Duodenal mucosa (tissue), 2 donors: ENCODE measurements at regions not wholly inside any gene's neighbourhood (a gene's known extent, or its start where the extent isn't known, plus 50 kb on each side); places are given as distances from the start of the nearest gene placed in this dataset.

Experiments used
- H3K27ac ChIP-seq: one replicate; pipeline ENCODE4 v1.7.0; 2013; ENCODE audit warnings: low read depth, low read length
- H3K27me3 ChIP-seq, 2 donors: one replicate each; pipeline ENCODE4 v1.7.0; 2013; ENCODE audit warnings: low read length in 2 of 2, control low read depth in 1 of 2; ENCODE audit not compliant: insufficient read depth in 2 of 2, control insufficient read depth in 1 of 2
- H3K36me3 ChIP-seq, 2 donors: one replicate each; pipeline ENCODE4 v1.7.0; 2013; ENCODE audit warnings: low read length in 2 of 2, control low read depth in 1 of 2; ENCODE audit not compliant: insufficient read depth in 2 of 2, control insufficient read depth in 1 of 2
- H3K4me1 ChIP-seq, 2 donors: one replicate each; pipeline ENCODE4 v1.7.0; 2013; ENCODE audit warnings: low read length in 2 of 2, control low read depth in 1 of 2; ENCODE audit not compliant: insufficient read depth in 2 of 2, control insufficient read depth in 1 of 2
- H3K4me3 ChIP-seq, 2 donors: one replicate each; pipeline ENCODE4 v1.7.0; 2013; ENCODE audit warnings: low read length in 2 of 2, low read depth in 1 of 2
- H3K9ac ChIP-seq, 2 donors: one replicate each; pipeline ENCODE4 v1.7.0; 2013; ENCODE audit warnings: low read length in 2 of 2, low read depth in 1 of 2
- H3K9me3 ChIP-seq, 2 donors: one replicate each; pipeline ENCODE4 v1.7.0; 2013; ENCODE audit warnings: low read length in 2 of 2, control low read depth in 1 of 2; ENCODE audit not compliant: control insufficient read depth in 1 of 2

- H3K4me3 ChIP-seq, result no peak overlapping the region
- no peak overlapping the region for H3K27ac ChIP-seq
- no peaks in the 10 kb centered on the region for H3K27me3 ChIP-seq
- H3K4me1 ChIP-seq, result no peaks in the 10 kb centered on the region
- no peak overlapping the region for H3K9ac ChIP-seq
- H3K36me3 ChIP-seq, result no peaks in the 10 kb centered on the region
- no peaks in the 10 kb centered on the region for H3K9me3 ChIP-seq
Observed at GRCh38 chr15:96670389-96670788, 339.9 kb downstream of the NR2F2 start.

GRCh38 chr15:96672629-96673028 is 342.1 kb downstream of the NR2F2 start:
- H3K9me3 ChIP-seq, result no peaks in the 10 kb centered on the region
- no peak overlapping the region for H3K27ac ChIP-seq
- H3K4me3 ChIP-seq, result no peak overlapping the region
- H3K4me1 ChIP-seq, result no peaks in the 10 kb centered on the region
- H3K9ac ChIP-seq, result no peak overlapping the region
- H3K36me3 ChIP-seq, result no peaks in the 10 kb centered on the region
- no peaks in the 10 kb centered on the region for H3K27me3 ChIP-seq

GRCh38 chr15:96678386-96678785 is 347.9 kb downstream of the NR2F2 start:
- no peaks in the 10 kb centered on the region for H3K9me3 ChIP-seq
- H3K4me1 ChIP-seq, result no peaks in the 10 kb centered on the region
- no peak overlapping the region for H3K4me3 ChIP-seq
- H3K27ac ChIP-seq, result no peak overlapping the region
- no peaks in the 10 kb centered on the region for H3K27me3 ChIP-seq
- H3K9ac ChIP-seq, result no peak overlapping the region
- H3K36me3 ChIP-seq, result no peaks in the 10 kb centered on the region

GRCh38 chr15:96687388-96688107 is 357.0 kb downstream of the NR2F2 start:
- H3K36me3 ChIP-seq, result no peaks in the 10 kb centered on the region
- no peaks in the 10 kb centered on the region for H3K4me1 ChIP-seq
- H3K27me3 ChIP-seq, result no peaks in the 10 kb centered on the region

GRCh38 chr15:96690733-96691132 is 360.2 kb downstream of the NR2F2 start:
- no peak overlapping the region for H3K9ac ChIP-seq
- no peaks in the 10 kb centered on the region for H3K36me3 ChIP-seq
- no peaks in the 10 kb centered on the region for H3K4me1 ChIP-seq
- H3K4me3 ChIP-seq, result no peak overlapping the region
- H3K9me3 ChIP-seq, result no peaks in the 10 kb centered on the region
- no peak overlapping the region for H3K27ac ChIP-seq
- no peaks in the 10 kb centered on the region for H3K27me3 ChIP-seq

More at GRCh38 chr15:96687388-96688107, 357.0 kb downstream of the NR2F2 start:
- Histone ChIP-seq H3K9ac (no peak overlapping the region), H3K9me3 (no peaks in the 10 kb centered on the region), H3K27ac (no peak overlapping the region), H3K4me3 (no peak overlapping the region)

GRCh38 chr15:96692826-96693225 is 362.3 kb downstream of the NR2F2 start:
- no peak overlapping the region for H3K27ac ChIP-seq
- H3K36me3 ChIP-seq, result no peaks in the 10 kb centered on the region
- no peak overlapping the region for H3K4me3 ChIP-seq
- no peak overlapping the region for H3K9ac ChIP-seq
- no peaks in the 10 kb centered on the region for H3K27me3 ChIP-seq
- H3K4me1 ChIP-seq, result no peaks in the 10 kb centered on the region
- no peaks in the 10 kb centered on the region for H3K9me3 ChIP-seq

GRCh38 chr15:96693515-96693914 is 363.0 kb downstream of the NR2F2 start:
- Histone ChIP-seq H3K9ac (no peak overlapping the region), H3K4me3 (no peak overlapping the region)

GRCh38 chr15:96693990-96694517 is 363.6 kb downstream of the NR2F2 start:
- Histone ChIP-seq H3K4me1 (no peaks in the 10 kb centered on the region), H3K4me3 (no peak overlapping the region), H3K27ac (no peak overlapping the region), H3K27me3 (no peaks in the 10 kb centered on the region), H3K9me3 (no peaks in the 10 kb centered on the region), H3K36me3 (no peaks in the 10 kb centered on the region), H3K9ac (no peak overlapping the region)

More at GRCh38 chr15:96693515-96693914, 363.0 kb downstream of the NR2F2 start:
- Histone ChIP-seq H3K4me1 (no peaks in the 10 kb centered on the region), H3K27me3 (no peaks in the 10 kb centered on the region), H3K9me3 (no peaks in the 10 kb centered on the region), H3K27ac (no peak overlapping the region), H3K36me3 (no peaks in the 10 kb centered on the region)

- Histone ChIP-seq H3K4me3 (no peak overlapping the region), H3K27ac (no peak overlapping the region), H3K9ac (no peak overlapping the region), H3K27me3 (no peaks in the 10 kb centered on the region), H3K36me3 (no peaks in the 10 kb centered on the region), H3K4me1 (no peaks in the 10 kb centered on the region), H3K9me3 (no peaks in the 10 kb centered on the region)
Observed at GRCh38 chr15:96695426-96695825, 364.9 kb downstream of the NR2F2 start.

GRCh38 chr15:96699871-96700401 is 369.4 kb downstream of the NR2F2 start:
- Histone ChIP-seq H3K4me3 (no peak overlapping the region), H3K27me3 (no peaks in the 10 kb centered on the region)

More at GRCh38 chr15:96699871-96700401, 369.4 kb downstream of the NR2F2 start:
- H3K27ac ChIP-seq, result no peak overlapping the region
- H3K36me3 ChIP-seq, result no peaks in the 10 kb centered on the region
- H3K9me3 ChIP-seq, result no peaks in the 10 kb centered on the region
- H3K9ac ChIP-seq, result no peak overlapping the region
- H3K4me1 ChIP-seq, result no peaks in the 10 kb centered on the region
